ENCODE measurements at regions not wholly inside any gene's neighbourhood (a gene's known extent, or its start where the extent isn't known, plus 50 kb on each side); places are given as distances from the start of the nearest gene placed in this dataset.

- DNase-seq = no peak
- Histone ChIP-seq H4K20me1 (ENCODE audit: insufficient read depth, low read length) (no peaks in the 10 kb centered on the region), H3K27ac (ENCODE audit: low read length) (no peak overlapping the region), H3K4me1 (ENCODE audit: low read length) (no peaks in the 10 kb centered on the region), H3K27me3 (replicated peaks; ENCODE audit: insufficient read depth, low read length) (no peaks in the 10 kb centered on the region), H3K9me2 (replicated peaks; ENCODE audit: insufficient read depth, low read length) (no peaks in the 10 kb centered on the region), H3F3A (ENCODE audit: insufficient read depth, low read length) (no peaks in the 10 kb centered on the region), H2AFZ (ENCODE audit: low read length) (no peak overlapping the region), H3K9ac (ENCODE audit: low read length) (no peak overlapping the region), H3K4me3 (ENCODE audit: low read length) (no peak overlapping the region), H3K79me2 (ENCODE audit: low read length) (no peaks in the 10 kb centered on the region), H3K4me2 (ENCODE audit: low read depth, low read length) (no peak overlapping the region), H3K9me3 (replicated peaks; ENCODE audit: insufficient read depth, low read length) (no peaks in the 10 kb centered on the region), H3K36me3 (replicated peaks; ENCODE audit: insufficient read depth, low read length) (no peaks in the 10 kb centered on the region)
- TF ChIP-seq CTCF (IDR thresholded peaks at IDR 0.05; ENCODE audit: low read length) (no peak), EZH2phosphoT487 (IDR thresholded peaks at IDR 0.05; ENCODE audit: low read length) (no peak), EZH2 (optimal IDR thresholded peaks at IDR 0.05; ENCODE audit: low read depth, low read length) (no peak)
These were observed 1511.0 kb downstream of the FSTL5 start for GRCh38 chr4:160652790-160653189.

GRCh38 chr4:160675550-160675949, 1488.2 kb downstream of the FSTL5 start:
- H3K4me2 ChIP-seq (ENCODE audit: low read depth, low read length) = no peak overlapping the region
- no peaks in the 10 kb centered on the region for H3K9me2 ChIP-seq (replicated peaks; ENCODE audit: insufficient read depth, low read length)
- no peaks in the 10 kb centered on the region for H3K9me3 ChIP-seq (replicated peaks; ENCODE audit: insufficient read depth, low read length)
- no peak overlapping the region for H3K9ac ChIP-seq (ENCODE audit: low read length)
- H4K20me1 ChIP-seq (ENCODE audit: insufficient read depth, low read length) = no peaks in the 10 kb centered on the region
- no peak for DNase-seq
- no peaks in the 10 kb centered on the region for H3K36me3 ChIP-seq (replicated peaks; ENCODE audit: insufficient read depth, low read length)
- no peaks in the 10 kb centered on the region for H3K79me2 ChIP-seq (ENCODE audit: low read length)
- H3K4me3 ChIP-seq (ENCODE audit: low read length) = no peak overlapping the region
- no peak overlapping the region for H3K27ac ChIP-seq (ENCODE audit: low read length)
- no peak for TF ChIP-seq EZH2phosphoT487 (IDR thresholded peaks at IDR 0.05; ENCODE audit: low read length)
- no peak for TF ChIP-seq EZH2 (optimal IDR thresholded peaks at IDR 0.05; ENCODE audit: low read depth, low read length)
- no peak for TF ChIP-seq CTCF (IDR thresholded peaks at IDR 0.05; ENCODE audit: low read length)
- H2AFZ ChIP-seq (ENCODE audit: low read length) = no peak overlapping the region
- H3K27me3 ChIP-seq (replicated peaks; ENCODE audit: insufficient read depth, low read length) = no peaks in the 10 kb centered on the region
- no peaks in the 10 kb centered on the region for H3K4me1 ChIP-seq (ENCODE audit: low read length)
- no peaks in the 10 kb centered on the region for H3F3A ChIP-seq (ENCODE audit: insufficient read depth, low read length)

GRCh38 chr4:160685729-160686128, 1478.1 kb downstream of the FSTL5 start:
- Histone ChIP-seq H3K9me2 (replicated peaks; ENCODE audit: insufficient read depth, low read length) (no peaks in the 10 kb centered on the region), H3K27me3 (replicated peaks; ENCODE audit: insufficient read depth, low read length) (no peaks in the 10 kb centered on the region), H3K4me2 (ENCODE audit: low read depth, low read length) (no peak overlapping the region), H3K9ac (ENCODE audit: low read length) (no peak overlapping the region), H2AFZ (ENCODE audit: low read length) (no peak overlapping the region), H3K79me2 (ENCODE audit: low read length) (no peaks in the 10 kb centered on the region), H3K36me3 (replicated peaks; ENCODE audit: insufficient read depth, low read length) (no peaks in the 10 kb centered on the region), H3K9me3 (replicated peaks; ENCODE audit: insufficient read depth, low read length) (no peaks in the 10 kb centered on the region), H3K4me1 (ENCODE audit: low read length) (no peaks in the 10 kb centered on the region), H4K20me1 (ENCODE audit: insufficient read depth, low read length) (no peaks in the 10 kb centered on the region), H3K27ac (ENCODE audit: low read length) (no peak overlapping the region), H3F3A (ENCODE audit: insufficient read depth, low read length) (no peaks in the 10 kb centered on the region), H3K4me3 (ENCODE audit: low read length) (no peak overlapping the region)
- no peak for DNase-seq
- TF ChIP-seq EZH2phosphoT487 (IDR thresholded peaks at IDR 0.05; ENCODE audit: low read length) (no peak), CTCF (IDR thresholded peaks at IDR 0.05; ENCODE audit: low read length) (no peak), EZH2 (optimal IDR thresholded peaks at IDR 0.05; ENCODE audit: low read depth, low read length) (no peak)

Measured in MM.1S (cell line).